GM19328 (cell line): ENCODE measurements at regions not wholly inside any gene's neighbourhood (a gene's known extent, or its start where the extent isn't known, plus 50 kb on each side); places are given as distances from the start of the nearest gene placed in this dataset.

ENCODE experiments used
- ATAC-seq: cut with Tn5 transposase; IDR thresholded peaks from one replicate; pipeline ENCODE4 v1.9.1; 2021; ENCODE audit warnings: mild to moderate bottlenecking, moderate library complexity; ENCODE audit not compliant: unreplicated experiment

GRCh38 chr4:135605076-135605475 lies 1403.5 kb upstream of the PABPC4L start:
- ATAC-seq, result no peak

GRCh38 chr4:135604531-135604930 lies 1402.9 kb upstream of the PABPC4L start:
- ATAC-seq, result no peak

- no peak for ATAC-seq
Observed at GRCh38 chr4:135601351-135601750, 1399.8 kb upstream of the PABPC4L start.

GRCh38 chr4:135598151-135598550 lies 1396.6 kb upstream of the PABPC4L start:
- ATAC-seq, result no peak

- no peak for ATAC-seq
Observed at GRCh38 chr4:135594521-135594920, 1392.9 kb upstream of the PABPC4L start.

- ATAC-seq, result no peak
Observed at GRCh38 chr4:135575041-135575440, 1373.5 kb upstream of the PABPC4L start.

GRCh38 chr4:135573251-135573650 lies 1371.7 kb upstream of the PABPC4L start:
- ATAC-seq, result no peak

GRCh38 chr4:135564090-135564489 lies 1362.5 kb upstream of the PABPC4L start:
- ATAC-seq, result no peak

GRCh38 chr4:135553213-135553612 lies 1351.6 kb upstream of the PABPC4L start:
- no peak for ATAC-seq

GRCh38 chr4:135552131-135552530 lies 1350.5 kb upstream of the PABPC4L start:
- ATAC-seq, result no peak

GRCh38 chr4:135548711-135549110 lies 1347.1 kb upstream of the PABPC4L start:
- ATAC-seq, result no peak

GRCh38 chr4:135545616-135546317 lies 1344.2 kb upstream of the PABPC4L start:
- no peak for ATAC-seq

- no peak for ATAC-seq
Observed at GRCh38 chr4:135538698-135539097, 1337.1 kb upstream of the PABPC4L start.

- no peak for ATAC-seq
Observed at GRCh38 chr4:135533053-135533452, 1331.5 kb upstream of the PABPC4L start.

GRCh38 chr4:135532132-135532531 lies 1330.5 kb upstream of the PABPC4L start:
- no peak for ATAC-seq

GRCh38 chr4:135515295-135515694 lies 1313.7 kb upstream of the PABPC4L start:
- no peak for ATAC-seq

GRCh38 chr4:135510582-135510981 lies 1309.0 kb upstream of the PABPC4L start:
- no peak for ATAC-seq

GRCh38 chr4:135508006-135508714 lies 1306.6 kb upstream of the PABPC4L start:
- no peak for ATAC-seq

GRCh38 chr4:135497563-135498152 lies 1296.1 kb upstream of the PABPC4L start:
- no peak for ATAC-seq

GRCh38 chr4:135492439-135492838 lies 1290.8 kb upstream of the PABPC4L start:
- ATAC-seq, result no peak

- no peak for ATAC-seq
Observed at GRCh38 chr4:135485371-135485770, 1283.8 kb upstream of the PABPC4L start.

GRCh38 chr4:135476272-135476671 lies 1274.7 kb upstream of the PABPC4L start:
- no peak for ATAC-seq
